ENCODE measurements at regions not wholly inside any gene's neighbourhood (a gene's known extent, or its start where the extent isn't known, plus 50 kb on each side); places are given as distances from the start of the nearest gene placed in this dataset.

GRCh38 chr5:174338185-174339010, 292.9 kb downstream of the NSG2 start:
- peak; percentile 52 for DNase-seq

GRCh38 chr5:174339130-174339529, 293.6 kb downstream of the NSG2 start:
- no peak for DNase-seq

- DNase-seq = no peak
Observed at GRCh38 chr5:174340226-174340625, 294.7 kb downstream of the NSG2 start.

DNA sequence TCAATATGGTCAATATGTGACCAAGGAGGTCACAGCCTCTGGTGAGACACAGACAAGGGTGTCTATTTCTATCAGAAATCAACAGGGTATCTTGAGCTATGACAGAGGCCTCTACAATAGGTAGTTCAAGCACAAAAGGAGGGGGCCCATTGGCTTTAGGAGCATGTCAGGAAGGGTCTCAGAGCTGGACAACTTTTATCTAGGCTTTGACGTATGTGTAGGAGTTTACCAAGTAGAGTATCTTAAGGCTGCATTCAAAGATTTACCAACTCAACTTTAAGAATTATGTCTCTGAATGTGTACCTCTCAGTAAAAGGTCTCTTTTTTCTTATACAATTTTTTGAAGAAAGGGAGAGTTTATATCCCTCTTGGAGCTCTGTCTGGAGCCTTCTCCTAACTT, 297.2 kb downstream of the NSG2 start:
- no peak for DNase-seq

DNA sequence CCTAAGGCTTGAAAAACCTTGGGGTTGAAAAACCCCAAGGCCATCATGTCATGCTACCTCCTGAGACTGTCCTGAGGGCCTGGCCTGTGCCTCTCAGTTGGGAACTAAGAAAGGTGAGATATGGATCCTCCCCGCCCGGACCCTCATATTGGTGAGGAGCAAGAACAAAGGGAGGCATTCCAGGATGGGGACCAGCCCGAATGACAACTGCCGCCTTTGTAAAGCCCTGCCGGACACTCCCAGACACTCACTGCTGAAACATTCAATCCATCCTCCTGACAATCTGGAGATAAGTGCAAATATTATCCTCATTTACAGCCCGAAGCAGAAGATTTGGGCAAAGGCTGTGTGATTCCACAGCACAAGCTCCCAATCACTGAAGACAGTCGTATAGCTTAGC, 298.3 kb downstream of the NSG2 start:
- DNase-seq = no peak

DNA sequence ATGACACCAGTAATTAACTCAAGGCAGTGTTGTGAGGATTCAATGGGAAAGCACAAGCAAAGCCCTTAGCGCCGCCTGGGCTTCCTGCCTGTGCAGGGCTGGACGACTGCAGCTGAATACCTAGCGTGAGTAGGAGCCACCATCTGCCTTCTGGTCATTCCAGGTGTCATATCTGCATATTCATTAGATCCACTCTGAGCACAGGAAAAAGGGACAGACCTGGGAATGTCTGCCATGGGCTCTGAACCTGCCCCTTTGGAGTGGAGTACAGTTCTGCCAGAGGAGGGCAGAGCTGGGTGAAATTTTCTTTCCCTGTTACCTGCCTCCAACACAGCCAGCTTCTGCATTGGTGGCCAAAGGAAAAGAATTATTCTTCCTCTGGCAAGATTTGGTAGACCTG, 298.8 kb downstream of the NSG2 start:
- no peak for DNase-seq

- DNase-seq = no peak
Observed at GRCh38 chr5:174347183-174347582, 301.7 kb downstream of the NSG2 start.

DNA sequence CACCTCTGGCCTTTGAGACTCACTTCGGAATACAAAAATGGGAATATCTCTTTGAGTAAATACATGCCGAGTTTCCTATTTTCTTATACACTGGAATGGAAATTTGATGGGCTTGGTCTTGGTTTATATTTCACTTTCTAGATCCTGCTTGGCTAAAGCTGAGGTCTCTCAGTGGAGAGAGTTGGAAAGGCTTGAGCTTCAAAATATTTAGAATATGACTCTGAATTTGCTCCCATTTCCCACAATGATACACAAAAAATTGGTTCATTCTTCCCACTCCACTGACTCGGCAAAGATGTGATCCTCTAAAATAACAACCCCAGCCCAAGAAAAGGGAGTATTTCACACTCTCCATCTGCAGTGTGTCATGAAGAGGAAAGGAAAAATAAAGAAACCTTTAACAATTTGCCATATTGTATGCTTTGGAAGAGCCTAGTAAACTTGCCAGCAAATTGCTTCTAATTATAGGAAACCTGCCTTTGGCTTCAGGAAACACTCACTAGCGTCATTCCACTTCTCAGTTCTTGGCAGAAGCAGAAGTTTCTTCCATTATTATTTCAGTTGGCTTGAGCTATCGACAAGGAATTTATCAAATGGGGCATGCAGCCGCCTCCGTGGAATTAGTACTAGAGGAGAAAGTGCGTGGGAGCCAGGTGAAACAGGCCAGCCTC, 302.9 kb downstream of the NSG2 start:
- peak; percentile 20 for DNase-seq

DNA sequence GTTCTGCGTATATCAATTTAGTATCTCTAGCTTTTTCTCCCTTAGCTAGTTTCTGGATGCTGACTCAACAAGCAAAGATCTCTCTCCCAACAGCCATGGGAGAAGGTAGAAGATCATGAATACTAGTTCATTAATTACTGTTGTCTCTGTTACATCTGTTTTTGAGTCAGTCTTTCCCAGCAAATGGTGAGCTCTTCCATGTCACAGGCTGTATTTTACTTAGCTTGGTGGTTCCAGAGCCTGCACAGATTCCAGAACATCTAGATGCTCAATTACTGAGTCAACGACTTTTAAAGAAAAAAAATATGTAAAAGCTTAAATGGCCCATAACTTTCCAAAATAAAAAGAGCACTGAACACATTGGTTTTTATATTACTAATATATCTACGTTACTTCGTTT, 307.2 kb downstream of the NSG2 start:
- DNase-seq = no peak

DNA sequence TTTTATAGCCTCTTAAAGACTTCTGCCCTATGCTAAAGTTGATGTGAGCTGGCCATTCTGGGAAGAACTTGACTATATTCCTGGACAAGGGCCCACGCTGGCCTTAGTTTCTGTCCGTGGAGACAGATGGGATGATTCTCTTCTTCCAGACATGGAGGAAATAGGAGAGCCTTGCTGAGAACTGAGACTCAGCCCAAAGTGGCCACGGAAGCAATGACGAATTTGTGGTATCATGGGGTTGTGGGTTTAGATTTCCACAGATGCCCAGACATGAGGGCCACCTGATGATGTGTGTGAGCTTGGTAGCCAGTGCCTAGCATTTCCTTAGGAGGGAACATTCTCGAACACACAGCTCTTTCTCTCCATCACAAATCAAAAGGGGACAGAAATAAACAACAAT, 309.1 kb downstream of the NSG2 start:
- DNase-seq = no peak

- DNase-seq = no peak
Observed at GRCh38 chr5:174355208-174355612, 309.7 kb downstream of the NSG2 start.

DNA sequence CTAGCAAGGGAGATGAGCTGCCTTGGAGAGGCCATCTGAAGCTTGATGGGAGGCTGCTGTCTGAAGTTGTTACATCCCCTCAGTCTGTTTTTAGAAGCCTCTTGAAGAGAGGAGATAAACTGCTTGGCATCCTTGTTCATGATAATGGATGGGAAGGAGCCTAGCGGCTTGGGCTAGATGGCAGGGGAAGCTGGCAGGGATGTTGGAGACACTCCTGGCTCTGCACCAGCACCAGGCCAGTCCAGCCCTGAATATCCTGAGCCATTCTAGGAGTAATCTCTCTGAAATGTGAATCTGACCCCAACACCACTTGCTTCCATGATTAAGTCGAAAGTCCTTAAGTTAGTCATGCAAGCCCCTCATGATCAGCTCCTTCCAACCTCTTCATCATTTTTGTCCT, 310.5 kb downstream of the NSG2 start:
- DNase-seq = no peak

DNA sequence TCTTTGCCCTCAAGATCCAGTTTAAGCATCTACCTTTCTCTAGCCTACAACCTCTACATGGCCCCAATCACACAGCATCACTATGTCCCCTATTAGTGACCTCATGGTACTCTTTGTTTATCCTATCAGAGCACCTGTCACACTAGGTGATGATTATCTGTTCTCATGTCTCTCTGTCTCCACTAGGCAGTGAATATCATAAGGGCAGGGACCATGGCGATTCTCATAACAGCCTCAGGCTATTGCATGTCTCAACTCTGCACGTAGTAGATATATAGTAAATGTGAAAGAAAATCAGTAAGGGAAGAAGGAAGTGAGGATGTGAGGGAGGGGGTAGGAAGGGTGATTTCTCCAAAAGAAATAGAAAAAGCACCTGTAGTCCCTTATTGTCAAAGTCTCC, 311.0 kb downstream of the NSG2 start:
- DNase-seq = no peak

DNA sequence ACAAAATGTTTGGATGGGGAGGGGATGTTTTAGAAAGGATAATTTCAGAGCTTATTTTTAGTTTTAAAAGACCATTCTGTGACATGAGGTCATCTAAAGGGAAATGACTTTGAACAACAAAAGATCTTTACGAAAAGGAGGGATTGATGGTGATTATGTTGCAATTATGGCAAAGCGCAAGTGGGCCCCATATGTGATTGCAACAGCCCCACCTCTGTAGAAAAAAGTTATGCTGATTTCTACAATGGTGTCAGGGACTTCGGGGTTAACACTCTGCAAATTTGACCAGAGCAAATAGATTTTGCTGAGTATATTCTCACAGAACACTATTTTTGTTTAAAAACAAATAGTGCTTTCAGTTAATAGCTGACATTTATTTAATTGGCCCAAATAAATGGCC, 312.8 kb downstream of the NSG2 start:
- no peak for DNase-seq

DNA sequence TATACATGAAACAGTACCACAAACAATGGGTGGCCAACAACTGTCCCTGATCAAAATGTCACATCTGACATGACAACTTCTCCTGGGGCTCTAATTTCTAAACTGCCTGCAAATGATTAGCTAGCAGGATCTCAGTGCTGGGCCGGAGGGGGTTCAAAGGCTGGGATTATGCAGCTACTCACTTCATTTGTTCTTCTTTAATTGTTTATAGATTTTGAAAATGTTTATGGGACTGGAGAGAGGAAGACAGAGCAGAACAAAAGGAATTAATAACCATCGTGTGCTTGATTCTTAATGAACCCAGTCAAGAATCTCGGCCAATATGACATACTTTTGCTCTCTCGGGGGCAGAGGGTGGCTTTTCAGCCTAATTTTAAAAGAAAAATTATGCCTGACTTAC, 313.6 kb downstream of the NSG2 start:
- DNase-seq = no peak

- no peak for DNase-seq
Observed at GRCh38 chr5:174362514-174362913, 317.0 kb downstream of the NSG2 start.

DNA sequence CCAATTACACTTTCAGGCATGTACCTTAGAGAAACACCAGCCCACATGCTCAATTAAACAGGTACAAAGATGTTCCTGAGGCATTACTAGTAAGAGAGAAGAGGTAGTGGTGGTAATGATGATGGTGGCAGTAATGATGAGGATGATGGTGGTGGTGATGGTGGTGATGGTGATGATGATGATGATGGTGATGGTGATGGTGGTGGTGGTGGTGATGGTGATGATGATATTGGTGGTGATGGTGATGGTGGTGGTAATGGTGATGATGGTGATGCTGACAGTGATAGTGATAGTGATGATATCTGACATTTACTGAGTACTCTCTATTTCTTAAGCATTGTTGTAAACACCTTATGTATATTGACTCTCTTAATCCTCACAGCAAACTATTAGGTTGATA, 318.4 kb downstream of the NSG2 start:
- DNase-seq = no peak

DNA sequence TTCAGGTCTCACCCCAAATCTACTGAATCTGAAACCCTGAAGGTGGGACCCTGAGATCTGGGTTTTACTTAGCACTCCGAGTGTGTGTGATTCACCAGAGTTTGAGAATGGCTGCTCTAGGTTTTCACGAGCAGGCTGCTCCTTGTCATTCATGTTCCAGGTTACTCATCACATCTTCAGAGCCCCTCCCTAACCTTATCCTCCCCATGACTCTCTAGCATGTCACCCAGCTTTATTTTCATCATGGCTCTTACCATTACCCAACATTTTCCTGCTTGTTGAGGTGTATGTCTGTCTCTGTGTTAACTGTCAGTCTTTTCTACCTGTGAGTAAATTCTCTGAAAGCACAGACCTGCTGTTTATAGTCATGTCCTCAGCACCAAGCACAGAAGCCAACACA, 319.2 kb downstream of the NSG2 start:
- DNase-seq = no peak

DNA sequence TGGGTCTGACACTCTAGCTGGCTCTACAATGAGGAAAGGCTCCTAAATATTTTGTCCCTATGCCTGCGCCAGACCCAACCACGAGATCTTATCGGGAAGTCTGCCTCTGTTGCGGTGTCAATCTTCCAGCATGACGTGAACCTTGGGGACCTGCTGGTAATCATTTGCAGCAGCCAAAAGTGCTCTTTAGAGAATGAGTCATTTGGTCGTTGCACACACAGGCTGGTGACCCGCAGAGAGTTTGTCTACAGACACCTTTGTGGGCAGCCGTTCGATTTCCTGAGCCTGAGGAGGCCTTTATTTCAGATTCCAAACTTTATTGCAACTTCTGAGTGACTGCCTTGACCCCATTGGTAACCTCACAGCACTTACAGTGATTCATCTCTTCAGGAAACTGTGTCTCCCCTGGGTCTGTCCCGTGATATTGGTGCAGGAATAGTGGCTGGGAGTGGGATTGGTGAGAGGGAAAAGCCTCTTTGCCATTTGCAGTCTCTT, 326.1 kb downstream of the NSG2 start:
- no peak for DNase-seq

DNA sequence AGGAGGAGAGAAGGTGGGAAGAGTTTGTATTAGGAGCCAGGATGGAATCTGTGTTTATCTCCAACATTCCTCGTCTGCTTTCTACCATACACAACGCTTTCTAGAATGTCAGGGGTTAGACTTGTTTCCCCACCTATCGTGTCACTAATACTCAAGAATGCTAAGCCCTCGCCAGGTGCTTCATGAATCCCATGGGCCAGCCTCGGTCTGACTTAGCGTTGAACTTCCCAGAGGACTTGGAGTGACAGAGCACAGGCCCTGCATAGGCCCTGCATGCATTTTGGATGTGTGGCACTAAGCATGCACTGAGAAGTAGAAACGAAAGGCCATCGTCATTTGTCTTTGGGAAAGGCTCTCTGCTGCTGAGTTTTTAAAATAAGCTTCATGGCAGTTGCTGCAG, 328.7 kb downstream of the NSG2 start:
- no peak for DNase-seq

DNA sequence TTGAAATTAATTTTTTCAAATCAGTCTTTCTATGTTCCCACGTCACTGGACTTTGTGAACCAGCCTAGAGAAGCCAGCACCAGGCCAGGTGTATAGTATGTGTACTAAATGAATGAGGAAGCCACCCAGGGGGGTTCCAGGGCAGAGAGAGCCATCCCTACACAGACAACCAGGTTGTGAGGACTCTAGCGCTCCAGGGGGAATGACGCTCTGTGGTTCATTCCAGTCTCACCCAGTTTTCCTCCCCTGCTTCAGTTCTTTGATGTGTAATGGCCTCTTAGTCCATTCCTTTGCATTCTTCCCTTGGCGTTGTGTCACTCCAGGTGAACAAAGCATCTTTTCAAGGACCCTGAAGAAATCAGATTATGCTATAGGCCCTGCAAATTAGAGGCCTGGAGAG, 330.6 kb downstream of the NSG2 start:
- no peak for DNase-seq

- no peak for DNase-seq
Observed at GRCh38 chr5:174376726-174377373, 331.3 kb downstream of the NSG2 start.

GRCh38 chr5:174378121-174378874, 332.8 kb downstream of the NSG2 start:
- DNase-seq = no peak
